Chondrocyte (in vitro differentiated cells): ENCODE measurements at regions not wholly inside any gene's neighbourhood (a gene's known extent, or its start where the extent isn't known, plus 50 kb on each side); places are given as distances from the start of the nearest gene placed in this dataset.

ENCODE experiments used
- DNase-seq: peaks from one replicate; pipeline ENCODE4 v3.0.0; 2021; ENCODE audit warnings: mixed read lengths, low spot score
- H3K27ac Mint-ChIP-seq: one replicate; pipeline ENCODE4 v1.8.0; 2021; ENCODE audit warnings: mild to moderate bottlenecking, moderate library complexity, mixed read lengths; ENCODE audit not compliant: unreplicated experiment
- H3K27me3 Mint-ChIP-seq: 2 replicates; pipeline ENCODE4 v1.8.0; 2021; ENCODE audit warnings: low read depth, mixed read lengths
- H3K36me3 Mint-ChIP-seq: 2 replicates; pipeline ENCODE4 v1.8.0; 2021; ENCODE audit warnings: low read depth, mixed read lengths
- H3K4me1 Mint-ChIP-seq: 2 replicates; pipeline ENCODE4 v1.8.0; 2021; ENCODE audit warnings: low read depth, mild to moderate bottlenecking, mixed read lengths
- H3K4me3 Mint-ChIP-seq: one replicate; pipeline ENCODE4 v1.8.0; 2021; ENCODE audit warnings: mild to moderate bottlenecking, moderate library complexity, mixed read lengths; ENCODE audit not compliant: unreplicated experiment
- H3K9me3 Mint-ChIP-seq: 2 replicates; pipeline ENCODE4 v1.8.0; 2021; ENCODE audit warnings: low read depth, mixed read lengths
- CTCF ChIP-seq: fragments of 200-600 bp; sonication (generic); IDR thresholded peaks from 2 replicates; pipeline ENCODE4 v1.5.0; 2021; ENCODE audit warnings: antibody characterized with exemption, mild to moderate bottlenecking, moderate library complexity

DNA sequence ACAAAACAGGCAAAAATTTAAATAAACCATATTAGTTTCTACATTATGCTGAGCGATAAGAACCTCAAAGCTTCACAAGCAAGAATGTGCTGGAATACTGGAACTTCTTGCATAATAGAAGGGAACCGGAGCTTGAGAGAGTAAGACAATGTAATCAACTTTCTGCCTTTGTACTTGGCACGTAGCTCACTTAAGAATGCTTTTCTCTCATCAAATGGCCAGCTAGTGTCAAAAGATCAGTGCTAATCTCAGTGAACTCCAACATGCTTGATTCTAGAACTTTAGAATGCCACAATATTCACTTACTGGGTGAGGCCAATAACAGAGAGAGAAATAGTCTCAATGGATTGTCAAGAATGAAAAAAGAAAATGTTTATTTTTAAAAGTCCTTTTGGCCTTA lies 486.1 kb upstream of the LRRC7 start:
- no peak for TF ChIP-seq CTCF
- H3K4me1 Mint-ChIP-seq = peaks cover 13% of the 10 kb centered on the region
- no peak overlapping the region for H3K4me3 Mint-ChIP-seq
- H3K36me3 Mint-ChIP-seq = no peaks in the 10 kb centered on the region
- no peak overlapping the region for H3K27ac Mint-ChIP-seq
- H3K27me3 Mint-ChIP-seq = peaks cover 19% of the 10 kb centered on the region
- no peak for DNase-seq
- no peaks in the 10 kb centered on the region for H3K9me3 Mint-ChIP-seq

DNA sequence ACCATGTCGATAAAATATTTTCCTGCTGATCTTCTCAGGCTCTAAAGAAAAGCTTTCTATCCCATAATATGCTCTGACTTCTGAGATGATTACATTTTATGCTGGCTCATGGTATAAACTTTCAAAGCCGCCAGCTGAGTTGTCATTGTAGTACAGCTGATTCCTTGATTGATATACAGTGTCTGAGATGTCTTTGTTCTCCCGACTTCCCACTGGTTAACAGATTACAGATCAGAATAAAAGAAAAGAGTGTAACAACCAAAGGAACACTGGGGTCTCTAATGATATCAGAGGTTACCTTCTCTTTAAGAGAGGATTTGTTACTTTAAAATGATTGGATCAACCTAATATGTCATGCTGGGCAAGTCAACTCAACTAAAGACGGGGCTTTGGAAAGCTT lies 485.4 kb upstream of the LRRC7 start:
- no peaks in the 10 kb centered on the region for H3K36me3 Mint-ChIP-seq
- no peak for DNase-seq
- H3K4me3 Mint-ChIP-seq = no peak overlapping the region
- no peak for TF ChIP-seq CTCF
- H3K27me3 Mint-ChIP-seq = peaks cover 19% of the 10 kb centered on the region
- no peak overlapping the region for H3K27ac Mint-ChIP-seq
- peaks cover 13% of the 10 kb centered on the region for H3K4me1 Mint-ChIP-seq
- no peaks in the 10 kb centered on the region for H3K9me3 Mint-ChIP-seq

GRCh38 chr1:69086148-69086547 lies 481.6 kb upstream of the LRRC7 start:
- Mint-ChIP-seq H3K9me3 (peaks cover 3% of the 10 kb centered on the region), H3K4me3 (no peak overlapping the region), H3K27me3 (peaks cover 25% of the 10 kb centered on the region), H3K27ac (no peak overlapping the region), H3K36me3 (no peaks in the 10 kb centered on the region), H3K4me1 (peaks cover 15% of the 10 kb centered on the region)
- no peak for DNase-seq
- TF ChIP-seq CTCF = no peak

DNA sequence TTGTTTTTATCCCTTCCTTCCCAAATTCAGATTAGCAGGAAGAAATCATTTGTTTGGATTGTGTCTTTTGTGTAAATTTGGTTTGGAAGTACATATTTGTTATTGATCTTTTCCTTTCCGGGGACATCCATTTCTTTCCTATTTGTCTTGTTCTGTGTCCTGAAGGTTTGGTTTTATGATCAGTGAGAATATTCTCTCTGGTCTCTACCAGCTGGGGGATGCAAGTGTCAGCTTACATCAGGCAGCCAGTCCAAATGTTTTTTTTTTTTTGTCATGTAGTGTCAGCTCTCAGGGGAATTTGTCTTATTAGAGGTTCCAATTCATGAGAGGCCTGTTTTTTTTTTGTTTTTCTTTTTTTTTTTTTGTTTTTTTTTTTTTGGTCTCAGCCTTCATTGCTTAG lies 479.2 kb upstream of the LRRC7 start:
- no peak for DNase-seq
- Mint-ChIP-seq H3K4me3 (no peak overlapping the region), H3K4me1 (peaks cover 2% of the 10 kb centered on the region), H3K9me3 (peaks cover 6% of the 10 kb centered on the region), H3K36me3 (no peaks in the 10 kb centered on the region), H3K27me3 (peaks cover 20% of the 10 kb centered on the region), H3K27ac (no peak overlapping the region)
- TF ChIP-seq CTCF = no peak

DNA sequence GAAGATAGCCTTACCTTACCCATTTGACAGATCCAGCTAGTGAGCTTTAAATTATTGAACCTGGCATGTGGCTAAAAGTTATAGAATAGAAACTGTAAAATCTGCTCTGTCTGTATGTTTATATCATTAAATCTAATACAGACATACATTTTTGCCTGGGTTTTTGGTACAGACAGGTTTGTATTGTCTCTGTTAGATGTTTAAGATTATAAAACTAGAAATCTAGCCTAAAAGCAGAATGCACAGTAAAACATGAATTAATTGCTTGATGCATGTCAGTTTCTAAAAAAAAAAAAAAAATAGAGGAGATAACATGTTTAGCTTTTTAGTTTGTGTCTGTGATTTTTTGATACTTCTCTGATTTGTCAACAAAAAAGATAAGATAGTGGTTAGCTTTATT lies 477.6 kb upstream of the LRRC7 start:
- no peak overlapping the region for H3K4me3 Mint-ChIP-seq
- no peak for DNase-seq
- H3K9me3 Mint-ChIP-seq = peaks cover 6% of the 10 kb centered on the region
- H3K4me1 Mint-ChIP-seq = peaks cover 2% of the 10 kb centered on the region
- no peak overlapping the region for H3K27ac Mint-ChIP-seq
- no peak for TF ChIP-seq CTCF
- H3K27me3 Mint-ChIP-seq = peaks cover 15% of the 10 kb centered on the region
- no peaks in the 10 kb centered on the region for H3K36me3 Mint-ChIP-seq
